ENCODE measurements at regions not wholly inside any gene's neighbourhood (a gene's known extent, or its start where the extent isn't known, plus 50 kb on each side); places are given as distances from the start of the nearest gene placed in this dataset.

DNA sequence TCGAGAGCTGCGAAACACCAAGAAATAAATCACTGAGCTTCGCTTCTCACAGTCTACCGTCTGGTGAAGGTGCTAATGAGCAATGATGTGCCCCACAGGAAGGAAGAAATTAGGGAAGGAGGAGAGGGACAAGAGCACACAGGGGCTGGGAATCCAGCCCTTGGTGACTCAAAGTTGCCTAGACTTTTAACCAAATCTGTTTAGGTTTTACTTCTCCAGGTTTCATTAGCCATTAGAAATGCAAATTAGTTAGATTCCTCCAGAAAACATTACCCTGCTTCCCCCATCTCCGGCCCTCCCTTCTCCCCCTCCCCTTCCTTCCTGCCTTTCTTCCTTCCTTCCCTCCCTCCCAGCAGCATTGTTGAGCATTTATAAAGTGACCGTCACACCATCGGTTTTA is 59.3 kb upstream of the UBE2E1 start:
- DNase-seq (ENCODE audit: low spot score): no peak

DNA sequence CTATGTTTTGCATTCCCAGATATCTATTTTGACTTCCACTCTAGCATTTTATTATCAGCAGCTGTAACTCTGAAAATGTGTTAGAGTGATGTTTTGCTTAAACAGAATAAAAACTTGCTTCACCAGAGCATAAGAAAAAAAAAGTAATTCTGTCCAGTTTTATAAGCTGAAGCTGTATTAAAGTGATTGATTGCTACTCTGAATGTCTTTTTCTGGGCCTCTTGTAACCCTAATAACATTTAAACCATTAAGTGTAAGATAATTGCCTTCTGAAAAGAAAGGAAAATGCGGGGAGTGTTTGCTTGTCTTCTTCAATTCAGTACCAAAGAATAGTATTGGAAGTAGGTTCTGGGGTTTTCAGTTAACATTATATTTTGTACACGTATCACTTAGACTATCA is 57.9 kb upstream of the UBE2E1 start:
- DNase-seq (ENCODE audit: low spot score): no peak

DNA sequence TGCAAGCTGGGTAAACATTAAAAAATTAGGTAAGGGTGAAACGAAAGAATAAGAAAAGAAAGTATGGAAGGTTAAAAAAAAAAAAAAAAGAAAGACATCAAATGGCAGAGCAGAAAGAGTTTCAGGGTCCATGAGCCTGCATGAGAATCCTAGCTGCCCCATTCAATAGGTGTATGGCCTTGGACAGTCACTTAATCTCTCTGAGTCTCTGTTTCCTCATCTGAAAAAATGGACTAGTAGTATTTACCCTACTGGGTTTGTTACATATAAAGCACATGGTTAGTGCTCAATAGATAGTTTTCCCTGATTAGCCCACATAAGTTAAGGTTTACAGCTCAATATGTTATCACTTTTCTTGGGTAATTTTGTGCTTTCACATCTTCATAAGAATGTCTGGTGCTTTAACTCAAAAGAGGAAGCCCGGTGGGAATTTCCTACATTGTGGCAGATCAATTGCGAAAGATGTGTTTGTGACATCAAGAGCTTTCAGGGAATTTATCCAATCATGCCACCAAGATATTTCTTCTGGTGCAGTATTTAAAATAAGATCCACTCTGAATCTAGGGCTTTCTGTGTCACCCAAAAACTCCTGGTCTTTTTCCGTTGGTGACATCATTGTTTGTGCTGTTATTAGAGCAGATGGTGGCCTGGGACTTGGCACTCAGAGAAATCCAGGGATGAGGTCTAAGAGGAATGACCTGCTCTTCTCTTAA is 57.2 kb upstream of the UBE2E1 start:
- no peak for DNase-seq (ENCODE audit: low spot score)

DNA sequence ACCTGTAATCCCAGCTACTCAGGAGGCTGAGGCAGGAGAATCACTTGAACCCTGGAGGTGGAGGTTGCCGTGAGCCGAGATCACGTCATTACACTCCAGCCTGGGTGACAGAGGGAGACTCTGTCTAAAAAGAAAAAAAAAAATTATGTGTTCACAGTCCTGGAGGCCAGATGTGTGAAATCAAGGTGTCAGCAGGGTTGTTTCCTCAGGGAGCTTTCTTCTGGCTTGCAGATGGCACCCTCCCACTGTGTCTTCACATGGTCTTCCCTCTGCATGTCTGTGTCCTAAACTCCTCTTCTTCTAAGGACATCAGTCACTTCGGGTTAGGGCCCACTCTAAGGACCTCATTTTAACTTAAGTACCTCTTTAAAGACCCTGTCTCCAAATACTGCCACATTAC is 56.1 kb upstream of the UBE2E1 start:
- no peak for DNase-seq (ENCODE audit: low spot score)

DNA sequence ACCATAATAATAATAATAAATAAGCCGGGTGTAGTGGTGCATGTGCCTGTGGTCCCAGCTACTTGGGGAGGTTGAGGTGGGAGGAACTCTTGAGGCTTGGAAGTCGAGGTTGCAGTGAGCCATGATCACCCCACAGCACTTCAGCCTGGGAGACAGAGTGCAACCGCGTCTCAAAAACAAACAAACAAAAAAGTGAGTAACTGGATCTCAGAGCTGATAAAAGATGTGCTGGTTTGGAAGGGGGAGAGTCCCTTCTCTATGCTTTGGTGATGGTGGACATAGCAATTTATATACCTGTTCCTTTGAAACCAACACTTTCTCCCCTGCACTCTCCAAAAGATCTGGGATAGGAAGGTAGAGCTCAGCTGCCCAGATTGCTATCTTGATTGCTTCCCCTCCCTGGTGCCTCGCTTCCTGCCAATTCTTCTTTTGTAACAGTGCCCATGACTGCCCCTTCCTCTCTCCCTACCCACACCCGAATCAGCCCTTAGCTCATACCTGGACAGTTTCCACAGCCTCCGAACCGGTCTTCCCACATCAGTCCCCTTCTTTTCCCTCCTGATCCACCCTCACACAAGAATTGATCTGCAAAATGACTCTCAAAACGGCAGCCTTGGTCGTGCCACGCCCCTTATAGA is 55.1 kb upstream of the UBE2E1 start:
- DNase-seq (ENCODE audit: low spot score): no peak

DNA sequence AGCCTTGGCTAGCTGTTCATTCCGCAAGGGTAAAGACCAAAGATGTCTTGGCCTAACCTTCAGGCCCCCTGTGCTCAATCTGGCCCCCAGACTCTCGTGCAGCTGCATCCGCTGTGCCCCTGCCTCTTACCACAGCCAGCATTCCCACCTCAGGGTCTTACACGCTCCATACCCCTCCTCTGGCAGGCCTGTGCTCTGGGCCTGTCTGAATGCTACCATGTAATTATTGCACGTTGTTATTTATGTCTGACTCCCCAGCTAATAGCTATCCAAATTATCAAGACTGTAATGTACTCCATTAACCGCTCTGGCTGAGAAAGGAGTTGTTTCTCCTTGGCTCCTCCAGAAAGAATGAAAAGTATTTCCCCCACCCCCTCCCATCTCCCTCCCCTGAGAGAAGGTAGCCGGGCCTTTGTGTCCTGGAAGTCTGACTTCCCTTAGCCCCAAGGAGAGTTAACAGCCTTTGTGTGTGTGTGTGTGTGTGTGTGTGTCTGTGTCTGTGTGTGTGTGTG is 54.5 kb upstream of the UBE2E1 start:
- no peak for DNase-seq (ENCODE audit: low spot score)

DNA sequence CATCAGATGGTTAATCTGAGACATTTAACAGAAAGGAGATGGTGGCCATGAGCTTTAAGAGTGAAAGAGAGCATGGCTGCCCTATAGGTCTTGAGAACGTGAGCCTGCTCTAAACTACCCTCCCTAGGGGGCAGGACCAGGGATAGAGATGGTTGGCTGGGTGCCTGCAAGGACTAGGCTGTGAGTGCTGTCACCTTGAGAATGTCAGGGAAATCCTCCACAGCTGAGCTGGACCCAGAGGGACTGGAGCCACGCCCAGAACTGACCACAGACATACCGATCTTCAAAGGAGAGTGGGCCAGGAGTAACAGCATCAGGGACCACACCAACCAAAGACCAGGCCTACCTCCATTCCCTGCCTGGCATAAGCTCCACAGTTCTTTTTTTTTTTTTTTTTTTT is 53.6 kb upstream of the UBE2E1 start:
- no peak for DNase-seq (ENCODE audit: low spot score)

DNA sequence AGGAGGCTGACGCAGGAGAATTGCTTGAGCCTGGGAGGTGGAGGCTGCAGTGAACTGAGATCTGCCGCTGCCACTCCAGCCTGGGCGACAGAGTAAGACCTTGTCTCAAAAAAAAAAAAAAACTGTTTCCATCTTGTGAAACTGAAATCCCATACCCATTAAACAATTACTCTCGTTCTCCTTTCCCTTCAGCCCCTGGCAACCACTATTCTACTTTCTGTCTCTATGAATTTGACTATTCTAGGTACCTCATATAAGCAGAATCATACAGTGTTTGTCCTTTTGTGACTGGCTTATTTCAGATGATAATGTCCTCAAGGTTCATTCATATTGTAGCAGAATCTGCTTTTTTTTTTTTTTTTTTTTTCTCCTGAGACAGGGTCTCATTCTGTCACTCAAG is 51.5 kb upstream of the UBE2E1 start:
- DNase-seq (ENCODE audit: low spot score): no peak
